Vagina (tissue), 2 donors: ENCODE measurements at regions not wholly inside any gene's neighbourhood (a gene's known extent, or its start where the extent isn't known, plus 50 kb on each side); places are given as distances from the start of the nearest gene placed in this dataset.

Source experiments
- DNase-seq, 2 donors: peaks; one replicate each; pipeline ENCODE4 v3.0.0-alpha.2; 2017; ENCODE audit errors: extremely low spot score in 2 of 2
- H3K27ac ChIP-seq: fragments of 200-600 bp; sonication (generic); one replicate; pipeline ENCODE4 v1.5.1; 2019
- H3K27me3 ChIP-seq: fragments of 200-600 bp; sonication (generic); one replicate; pipeline ENCODE4 v1.5.1; 2019
- H3K36me3 ChIP-seq, 2 donors: fragments of 200-600 bp; sonication (generic); one replicate each; pipeline ENCODE4 v1.5.1; 2017 to 2019
- H3K4me1 ChIP-seq: fragments of 200-600 bp; sonication (generic); one replicate; pipeline ENCODE4 v1.5.1; 2019
- H3K4me3 ChIP-seq, 2 donors: fragments of 200-600 bp; sonication (generic); 1 replicate in 1 of 2; 2 replicates in 1 of 2; pipeline ENCODE4 v1.5.1; 2016 to 2019
- H3K9me3 ChIP-seq: fragments of 200-600 bp; sonication (generic); one replicate; pipeline ENCODE4 v1.5.1; 2019
- CTCF ChIP-seq, 3 experiments: fragments of 450-650 bp in 2 of 3; fragments of 200-600 bp in 1 of 3; sonication (generic) in 1 of 3; IDR thresholded peaks; one replicate each; pipeline ENCODE4 v1.5.1; 2017 to 2019; ENCODE audit warnings: antibody characterized with exemption in 3 of 3, mild to moderate bottlenecking in 2 of 3, moderate library complexity in 2 of 3
- POLR2A ChIP-seq, 2 donors: fragments of 450-650 bp; IDR thresholded peaks; one replicate each; pipeline ENCODE4 v1.6.1; 2017; ENCODE audit warnings: antibody characterized with exemption in 2 of 2, mild to moderate bottlenecking in 2 of 2, moderate library complexity in 2 of 2
- POLR2AphosphoS5 ChIP-seq, 2 donors: sonication (generic); formaldehyde crosslinking; IDR thresholded peaks; one replicate each; pipeline ENCODE4 v1.9.0; 2017; ENCODE audit warnings: antibody characterized with exemption in 2 of 2, mild to moderate bottlenecking in 2 of 2, low read depth in 1 of 2; ENCODE audit not compliant: insufficient read depth in 1 of 2
- intact Hi-C: fragments of 100-400 bp; cut with DNase I; formaldehyde crosslinking; loops from one replicate; pipeline ENCODE4 v1.15.1; 2023

- H3K27ac ChIP-seq, result no peak overlapping the region
- H3K4me1 ChIP-seq, result peaks cover 14% of the 10 kb centered on the region
- no peak for DNase-seq
- peaks cover 0 to under 1% of the 10 kb centered on the region in 2 donors for H3K36me3 ChIP-seq
- H3K9me3 ChIP-seq, result no peaks in the 10 kb centered on the region
- no peaks in the 10 kb centered on the region for H3K27me3 ChIP-seq
- intact Hi-C loops, result no loop called here
- H3K4me3 ChIP-seq, result no peak overlapping the region
- no peak for TF ChIP-seq POLR2AphosphoS5 (IDR thresholded peaks at IDR 0.05; ENCODE audit: insufficient read depth in 1 of 2, low read depth in 1 of 2)
- TF ChIP-seq POLR2A (IDR thresholded peaks at IDR 0.05), result no peak
- no peak for TF ChIP-seq CTCF (IDR thresholded peaks at IDR 0.05)
Observed at GRCh38 chr3:11706604-11707003, 62.9 kb upstream of the VGLL4 start.

GRCh38 chr3:11705049-11705448, 61.3 kb upstream of the VGLL4 start:
- Histone ChIP-seq H3K9me3 (no peaks in the 10 kb centered on the region), H3K27ac (no peak overlapping the region), H3K4me1 (peaks cover 6% of the 10 kb centered on the region), H3K27me3 (no peaks in the 10 kb centered on the region), H3K4me3 (no peak overlapping the region), H3K36me3 (peaks cover 0 to 7% of the 10 kb centered on the region in 2 donors)
- no peak for DNase-seq
- intact Hi-C loops, result no loop called here
- TF ChIP-seq POLR2A (IDR thresholded peaks at IDR 0.05), result no peak
- no peak for TF ChIP-seq CTCF (IDR thresholded peaks at IDR 0.05)
- TF ChIP-seq POLR2AphosphoS5 (IDR thresholded peaks at IDR 0.05; ENCODE audit: insufficient read depth in 1 of 2, low read depth in 1 of 2), result no peak

- H3K4me1 ChIP-seq, result peaks cover 6% of the 10 kb centered on the region
- no peak overlapping the region for H3K4me3 ChIP-seq
- peaks cover 0 to 7% of the 10 kb centered on the region in 2 donors for H3K36me3 ChIP-seq
- intact Hi-C loops, result no loop called here
- H3K27me3 ChIP-seq, result no peaks in the 10 kb centered on the region
- no peaks in the 10 kb centered on the region for H3K9me3 ChIP-seq
- no peak for DNase-seq
- no peak overlapping the region for H3K27ac ChIP-seq
- TF ChIP-seq CTCF (IDR thresholded peaks at IDR 0.05) (no peak), POLR2AphosphoS5 (IDR thresholded peaks at IDR 0.05; ENCODE audit: insufficient read depth in 1 of 2, low read depth in 1 of 2) (no peak), POLR2A (IDR thresholded peaks at IDR 0.05) (no peak)
Observed at GRCh38 chr3:11703146-11703545, 59.4 kb upstream of the VGLL4 start.

GRCh38 chr3:11699083-11699427, 55.3 kb upstream of the VGLL4 start:
- DNase-seq, result no peak
- H3K27ac ChIP-seq, result no peak overlapping the region
- intact Hi-C loops, result no loop called here
- no peaks in the 10 kb centered on the region for H3K27me3 ChIP-seq
- no peak overlapping the region for H3K4me3 ChIP-seq
- TF ChIP-seq POLR2AphosphoS5 (IDR thresholded peaks at IDR 0.05; ENCODE audit: insufficient read depth in 1 of 2, low read depth in 1 of 2) (no peak), POLR2A (IDR thresholded peaks at IDR 0.05) (no peak), CTCF (IDR thresholded peaks at IDR 0.05) (no peak)
- H3K36me3 ChIP-seq, result peaks cover 0 to 7% of the 10 kb centered on the region in 2 donors
- H3K4me1 ChIP-seq, result peaks cover 10% of the 10 kb centered on the region
- H3K9me3 ChIP-seq, result no peaks in the 10 kb centered on the region

GRCh38 chr3:11698326-11699082, 54.8 kb upstream of the VGLL4 start:
- TF ChIP-seq POLR2AphosphoS5 (IDR thresholded peaks at IDR 0.05; ENCODE audit: insufficient read depth in 1 of 2, low read depth in 1 of 2), result no peak
- TF ChIP-seq CTCF (IDR thresholded peaks at IDR 0.05), result no peak
- TF ChIP-seq POLR2A (IDR thresholded peaks at IDR 0.05), result no peak
- intact Hi-C loops, result no loop called here
- H3K27me3 ChIP-seq, result no peaks in the 10 kb centered on the region
- H3K27ac ChIP-seq, result no peak overlapping the region
- no peaks in the 10 kb centered on the region for H3K9me3 ChIP-seq
- H3K4me3 ChIP-seq, result no peak overlapping the region
- no peak for DNase-seq
- H3K4me1 ChIP-seq, result peaks cover 10% of the 10 kb centered on the region
- H3K36me3 ChIP-seq, result peaks cover 0 to 7% of the 10 kb centered on the region in 2 donors
